CD4-positive, alpha-beta T cell (primary cell): ENCODE measurements at regions not wholly inside any gene's neighbourhood (a gene's known extent, or its start where the extent isn't known, plus 50 kb on each side); places are given as distances from the start of the nearest gene placed in this dataset.
A peak's percentile ranks its signal among the peaks of the same experiment; 100 is the strongest.

ENCODE experiments used
- ATAC-seq: fragments of 200-7000 bp; cut with Tn5 transposase; one replicate; pipeline ENCODE4 v1.10.0; 2022; ENCODE audit warnings: mild to moderate bottlenecking; ENCODE audit not compliant: poor library complexity
- CTCF ChIA-PET: fragments of 350-600 bp; sonication (Branson Sonifier 250); formaldehyde crosslinking; loops from one replicate; lab custom pipeline; 2021; ENCODE audit warnings: antibody characterized with exemption, inconsistent platforms; lab: Charles Lee
- POLR2A ChIA-PET: fragments of 350-600 bp; sonication (Branson Sonifier 250); formaldehyde crosslinking; loops from one replicate; lab custom pipeline; 2021; ENCODE audit warnings: antibody characterized with exemption, inconsistent platforms; lab: Charles Lee
- DNase-seq, 14 experiments: peaks; one replicate each; pipeline ENCODE4 v3.0.0-alpha.2; 2013 to 2020; ENCODE audit warnings: mixed read lengths in 2 of 14
- H3K27ac ChIP-seq, 2 donors: one replicate each; pipeline versions ENCODE4 v1.5.1 to v1.7.0; 2013; ENCODE audit warnings: low read length in 2 of 2, low read depth in 1 of 2, mild to moderate bottlenecking in 1 of 2
- H3K27me3 ChIP-seq, 2 experiments: 1 replicate in 1 of 2; 2 replicates in 1 of 2; pipeline versions ENCODE4 v1.6.1 to v1.7.0; 2013; ENCODE audit warnings: low read length in 2 of 2, control low read depth in 1 of 2, mild to moderate bottlenecking in 1 of 2, moderate library complexity in 1 of 2; ENCODE audit not compliant: insufficient read depth in 2 of 2, control insufficient read depth in 1 of 2
- H3K36me3 ChIP-seq: one replicate; pipeline ENCODE4 v1.6.1; 2013; ENCODE audit warnings: low read length, control low read depth; ENCODE audit not compliant: insufficient read depth
- H3K4me1 ChIP-seq: one replicate; pipeline ENCODE4 v1.6.1; 2013; ENCODE audit warnings: low read length, control low read depth; ENCODE audit not compliant: insufficient read depth
- H3K4me3 ChIP-seq: one replicate; pipeline ENCODE4 v1.5.1; 2013; ENCODE audit warnings: mild to moderate bottlenecking, low read length, moderate library complexity
- H3K9me3 ChIP-seq, 2 experiments: 1 replicate in 1 of 2; 2 replicates in 1 of 2; pipeline versions ENCODE4 v1.6.1 to v1.7.0; 2013; ENCODE audit warnings: low read length in 2 of 2, mild to moderate bottlenecking in 2 of 2, control low read depth in 1 of 2, moderate library complexity in 1 of 2; ENCODE audit not compliant: control insufficient read depth in 1 of 2, insufficient read depth in 1 of 2
- H3K27ac Mint-ChIP-seq: one replicate; pipeline ENCODE4 v1.8.0; 2020; ENCODE audit warnings: mixed read lengths
- H3K27me3 Mint-ChIP-seq: one replicate; pipeline ENCODE4 v1.8.0; 2021; ENCODE audit warnings: mixed read lengths
- H3K36me3 Mint-ChIP-seq: one replicate; pipeline ENCODE4 v1.8.0; 2021; ENCODE audit warnings: low read depth, mixed read lengths
- H3K4me1 Mint-ChIP-seq: one replicate; pipeline ENCODE4 v1.8.0; 2021; ENCODE audit warnings: low read depth, mixed read lengths
- H3K4me3 Mint-ChIP-seq: one replicate; pipeline ENCODE4 v1.8.0; 2020; ENCODE audit warnings: mild to moderate bottlenecking, mixed read lengths
- H3K9me3 Mint-ChIP-seq: one replicate; pipeline ENCODE4 v1.8.0; 2020; ENCODE audit warnings: mixed read lengths
- CTCF ChIP-seq: fragments of 200-600 bp; IDR thresholded peaks from one replicate; pipeline ENCODE4 v1.8.0; 2022; ENCODE audit warnings: antibody characterized with exemption, mild to moderate bottlenecking
- intact Hi-C, 2 experiments: fragments of 100-400 bp; cut with DNase I in 1 of 2; cut with micrococcal nuclease in 1 of 2; formaldehyde crosslinking; loops; one replicate each; pipeline versions ENCODE4 v1.15.1 to v1.9.0; 2023 to 2025; cut with DNase I, micrococcal nuclease

GRCh38 chr11:134506046-134506445 is 94.0 kb upstream of the B3GAT1 start:
- no peak for TF ChIP-seq CTCF
- Mint-ChIP-seq H3K27ac (no peak overlapping the region), H3K9me3 (no peaks in the 10 kb centered on the region), H3K27me3 (peaks cover 19% of the 10 kb centered on the region), H3K4me3 (no peak overlapping the region), H3K36me3 (no peaks in the 10 kb centered on the region), H3K4me1 (no peaks in the 10 kb centered on the region)
- Histone ChIP-seq H3K27me3 (no peaks in the 10 kb centered on the region), H3K36me3 (no peaks in the 10 kb centered on the region), H3K27ac (no peak overlapping the region), H3K4me3 (no peak overlapping the region), H3K9me3 (no peaks in the 10 kb centered on the region), H3K4me1 (no peaks in the 10 kb centered on the region)
- ATAC-seq = no peak
- ChIA-PET POLR2A (no interaction called here), CTCF (no interaction called here)
- no peak for DNase-seq
- intact Hi-C loops = loop anchor here in 1 of 2 experiments (2.0 kb wide), 1 partner anchor 19 kb away; no protein-coding TSS in a partner anchor

GRCh38 chr11:134505125-134505524 is 93.1 kb upstream of the B3GAT1 start:
- intact Hi-C loops = no loop called here
- Mint-ChIP-seq H3K4me3 (no peak overlapping the region), H3K27ac (no peak overlapping the region), H3K4me1 (no peaks in the 10 kb centered on the region), H3K9me3 (no peaks in the 10 kb centered on the region), H3K36me3 (no peaks in the 10 kb centered on the region), H3K27me3 (peaks cover 26% of the 10 kb centered on the region)
- POLR2A ChIA-PET = no interaction called here
- Histone ChIP-seq H3K27ac (no peak overlapping the region), H3K9me3 (no peaks in the 10 kb centered on the region), H3K4me3 (no peak overlapping the region), H3K36me3 (no peaks in the 10 kb centered on the region), H3K4me1 (no peaks in the 10 kb centered on the region), H3K27me3 (no peaks in the 10 kb centered on the region)
- ATAC-seq = no peak
- no peak for DNase-seq
- no peak for TF ChIP-seq CTCF
- CTCF ChIA-PET = no interaction called here

- no peaks in the 10 kb centered on the region for H3K4me1 Mint-ChIP-seq
- H3K27me3 Mint-ChIP-seq = peaks cover 33% of the 10 kb centered on the region
- DNase-seq (peak in 1 of 14 experiments; percentile 32), ATAC-seq (no peak)
- H3K27ac Mint-ChIP-seq = no peak overlapping the region
- POLR2A ChIA-PET = no interaction called here
- Histone ChIP-seq H3K27ac (no peak overlapping the region), H3K36me3 (no peaks in the 10 kb centered on the region), H3K9me3 (no peaks in the 10 kb centered on the region), H3K4me3 (no peak overlapping the region), H3K4me1 (no peaks in the 10 kb centered on the region), H3K27me3 (no peaks in the 10 kb centered on the region)
- H3K9me3 Mint-ChIP-seq = no peaks in the 10 kb centered on the region
- TF ChIP-seq CTCF = no peak
- intact Hi-C loops = no loop called here
- no peaks in the 10 kb centered on the region for H3K36me3 Mint-ChIP-seq
- CTCF ChIA-PET = no interaction called here
- no peak overlapping the region for H3K4me3 Mint-ChIP-seq
Observed at GRCh38 chr11:134504146-134504905, 92.3 kb upstream of the B3GAT1 start.
